GM19023 (cell line): ENCODE measurements at regions not wholly inside any gene's neighbourhood (a gene's known extent, or its start where the extent isn't known, plus 50 kb on each side); places are given as distances from the start of the nearest gene placed in this dataset.

ENCODE experiments used
- ATAC-seq: cut with Tn5 transposase; IDR thresholded peaks from one replicate; pipeline ENCODE4 v1.9.1; 2021; ENCODE audit warnings: mild to moderate bottlenecking, moderate library complexity; ENCODE audit not compliant: unreplicated experiment

- no peak for ATAC-seq
These were observed 272.7 kb upstream of the CADM1 start for GRCh38 chr11:115776916-115777315.

- no peak for ATAC-seq
These were observed 271.6 kb upstream of the CADM1 start for GRCh38 chr11:115775846-115776245.

- no peak for ATAC-seq
These were observed 270.5 kb upstream of the CADM1 start for GRCh38 chr11:115774756-115775155.

GRCh38 chr11:115769891-115770290 is 265.7 kb upstream of the CADM1 start:
- no peak for ATAC-seq

- ATAC-seq = no peak
These were observed 263.7 kb upstream of the CADM1 start for GRCh38 chr11:115767883-115768282.

- no peak for ATAC-seq
These were observed 263.0 kb upstream of the CADM1 start for GRCh38 chr11:115767047-115767802.

GRCh38 chr11:115766561-115766960 is 262.3 kb upstream of the CADM1 start:
- ATAC-seq = no peak

GRCh38 chr11:115765803-115766239 is 261.6 kb upstream of the CADM1 start:
- no peak for ATAC-seq

- ATAC-seq = no peak
These were observed 260.0 kb upstream of the CADM1 start for GRCh38 chr11:115764176-115764575.

GRCh38 chr11:115761817-115762216 is 257.6 kb upstream of the CADM1 start:
- ATAC-seq = no peak

GRCh38 chr11:115761348-115761747 is 257.1 kb upstream of the CADM1 start:
- ATAC-seq = no peak

GRCh38 chr11:115760461-115761320 is 256.5 kb upstream of the CADM1 start:
- ATAC-seq = no peak

- no peak for ATAC-seq
These were observed 255.6 kb upstream of the CADM1 start for GRCh38 chr11:115759622-115760460.

GRCh38 chr11:115758011-115758410 is 253.8 kb upstream of the CADM1 start:
- no peak for ATAC-seq

- no peak for ATAC-seq
These were observed 247.2 kb upstream of the CADM1 start for GRCh38 chr11:115751243-115752015.

- ATAC-seq = no peak
These were observed 241.6 kb upstream of the CADM1 start for GRCh38 chr11:115745610-115746512.

- ATAC-seq = no peak
These were observed 240.9 kb upstream of the CADM1 start for GRCh38 chr11:115745066-115745465.

- ATAC-seq = no peak
These were observed 239.5 kb upstream of the CADM1 start for GRCh38 chr11:115743719-115744118.

- no peak for ATAC-seq
These were observed 237.3 kb upstream of the CADM1 start for GRCh38 chr11:115741376-115742107.
